SK-N-SH (cell line): ENCODE measurements at regions not wholly inside any gene's neighbourhood (a gene's known extent, or its start where the extent isn't known, plus 50 kb on each side); places are given as distances from the start of the nearest gene placed in this dataset.

Experiments used
- CTCF ChIA-PET: fragments of 300-600, 350-600 bp; formaldehyde crosslinking; extraction: SDS; loops from one replicate; lab custom pipeline; 2021; lab: Yijun Ruan, JAX
- POLR2A ChIA-PET: fragments of 350-600 bp; sonication (Branson Sonifier 250); formaldehyde crosslinking; extraction: SDS; loops from one replicate; lab custom pipeline; 2020; ENCODE audit warnings: antibody characterized with exemption, inconsistent platforms; lab: Yijun Ruan, JAX
- DNase-seq: peaks from one replicate; pipeline ENCODE4 v3.0.0; 2012
- H2AFZ ChIP-seq: fragments of 200-600 bp; sonication (generic); 2 replicates; pipeline ENCODE4 v1.8.1; 2016; ENCODE audit warnings: antibody characterized with exemption, mild to moderate bottlenecking, low read depth
- H3F3A ChIP-seq: fragments of 200-600 bp; sonication (generic); replicated peaks from 2 replicates; pipeline ENCODE3; 2016; ENCODE audit warnings: antibody characterized with exemption, mild to moderate bottlenecking; ENCODE audit not compliant: insufficient read depth
- H3K27ac ChIP-seq, 2 experiments: fragments of 200-500 bp in 1 of 2; fragments of 200-600 bp in 1 of 2; sonication (Bioruptor generic) in 1 of 2; sonication (generic), shearing (Covaris generic) in 1 of 2; 2 replicates each; pipeline versions ENCODE4 v1.5.1 to v1.6.1; 2014 to 2016; ENCODE audit warnings: low read depth in 2 of 2, inconsistent platforms in 1 of 2, low read length in 1 of 2, mild to moderate bottlenecking in 1 of 2, mixed read lengths in 1 of 2
- H3K27me3 ChIP-seq: fragments of 200-600 bp; sonication (generic), shearing (Covaris generic); 2 replicates; pipeline ENCODE4 v1.6.1; 2016; ENCODE audit warnings: mixed run types; ENCODE audit not compliant: insufficient read depth
- H3K36me3 ChIP-seq, 2 experiments: fragments of 200-500 bp in 1 of 2; fragments of 200-600 bp in 1 of 2; sonication (Bioruptor generic) in 1 of 2; sonication (generic) in 1 of 2; replicated peaks in 1 of 2; 2 replicates each; pipeline versions ENCODE3 to v1.5.1; 2014 to 2016; ENCODE audit warnings: low read length in 1 of 2, mild to moderate bottlenecking in 1 of 2; ENCODE audit not compliant: insufficient read depth in 2 of 2, control insufficient read depth in 1 of 2
- H3K4me1 ChIP-seq, 2 experiments: fragments of 200-500 bp in 1 of 2; fragments of 200-600 bp in 1 of 2; sonication (Bioruptor generic) in 1 of 2; sonication (generic), shearing (Covaris generic) in 1 of 2; 2 replicates each; pipeline versions ENCODE4 v1.5.1 to v1.6.1; 2014 to 2016; ENCODE audit warnings: low read depth in 1 of 2, low read length in 1 of 2, mixed run types in 1 of 2; ENCODE audit not compliant: insufficient read depth in 2 of 2, control insufficient read depth in 1 of 2
- H3K4me2 ChIP-seq: fragments of 200-600 bp; sonication (generic), shearing (Covaris generic); 2 replicates; pipeline ENCODE4 v1.6.1; 2017; ENCODE audit warnings: mixed run types
- H3K4me3 ChIP-seq, 2 experiments: fragments of 200-500 bp in 1 of 2; fragments of 200-600 bp in 1 of 2; sonication (Bioruptor generic) in 1 of 2; sonication (generic), shearing (Covaris generic) in 1 of 2; 2 replicates each; pipeline versions ENCODE4 v1.5.1 to v1.8.1; 2014 to 2016; ENCODE audit warnings: low read depth in 2 of 2, inconsistent platforms in 1 of 2, low read length in 1 of 2, mild to moderate bottlenecking in 1 of 2, mixed read lengths in 1 of 2, moderate library complexity in 1 of 2
- H3K79me2 ChIP-seq: fragments of 200-600 bp; sonication (generic); 2 replicates; pipeline ENCODE4 v1.8.1; 2017; ENCODE audit warnings: mild to moderate bottlenecking; ENCODE audit not compliant: insufficient read depth
- H3K9ac ChIP-seq: fragments of 200-600 bp; sonication (generic); 2 replicates; pipeline ENCODE4 v1.6.1; 2017; ENCODE audit warnings: mixed run types
- H3K9me2 ChIP-seq: fragments of 200-600 bp; sonication (generic); 2 replicates; pipeline ENCODE4 v1.6.1; 2017; ENCODE audit warnings: mixed run types
- H3K9me3 ChIP-seq: fragments of 200-600 bp; sonication (generic); 2 replicates; pipeline ENCODE4 v1.6.1; 2017; ENCODE audit warnings: mixed run types, mild to moderate bottlenecking, moderate library complexity
- H4K20me1 ChIP-seq: fragments of 200-600 bp; sonication (generic); 2 replicates; pipeline ENCODE4 v1.6.1; 2017; ENCODE audit warnings: mild to moderate bottlenecking, mixed run types; ENCODE audit not compliant: insufficient read depth
- CHD2 ChIP-seq: fragments of 150-350 bp; IDR thresholded peaks from 2 replicates; pipeline ENCODE4 v1.6.1; 2018; ENCODE audit warnings: low read length; ENCODE audit not compliant: partially characterized antibody
- ELF1 ChIP-seq: IDR thresholded peaks from 2 replicates; pipeline ENCODE4 v1.4.0; 2012
- EP300 ChIP-seq, 2 experiments: IDR thresholded peaks; 2 replicates each; pipeline versions ENCODE4 v1.4.0 to v1.6.1; 2012; ENCODE audit warnings: borderline replicate concordance in 1 of 2, low read depth in 1 of 2, low read length in 1 of 2
- EZH2phosphoT487 ChIP-seq: fragments of 200-600 bp; sonication (generic); IDR thresholded peaks from 2 replicates; pipeline ENCODE4 v1.6.1; 2017; ENCODE audit warnings: low read depth, mixed run types, mild to moderate bottlenecking, antibody characterized with exemption, moderate library complexity, borderline replicate concordance
- FOSL2 ChIP-seq: IDR thresholded peaks from 2 replicates; pipeline ENCODE4 v1.4.0; 2012; ENCODE audit warnings: low read depth, mild to moderate bottlenecking, moderate library complexity, borderline replicate concordance
- FOXJ3 ChIP-seq: sonication (generic); formaldehyde crosslinking; IDR thresholded peaks from 2 replicates; pipeline ENCODE4 v1.5.1; 2020; ENCODE audit warnings: mild to moderate bottlenecking, missing genetic modification reagents
- FOXM1 ChIP-seq: IDR thresholded peaks from 2 replicates; pipeline ENCODE4 v1.4.0; 2012; ENCODE audit warnings: low read depth, mild to moderate bottlenecking
- GABPA ChIP-seq: IDR thresholded peaks from 2 replicates; pipeline ENCODE4 v1.4.0; 2012; ENCODE audit warnings: low read depth, mild to moderate bottlenecking
- GATA2 ChIP-seq: sonication (generic); formaldehyde crosslinking; IDR thresholded peaks from 2 replicates; pipeline ENCODE4 v1.5.0; 2020; ENCODE audit warnings: mild to moderate bottlenecking, missing genetic modification reagents
- JUND ChIP-seq: IDR thresholded peaks from 2 replicates; pipeline ENCODE4 v1.4.0; 2012
- MEF2A ChIP-seq: IDR thresholded peaks from 2 replicates; pipeline ENCODE4 v1.4.0; 2012; ENCODE audit warnings: low read depth, borderline replicate concordance
- MXI1 ChIP-seq: IDR thresholded peaks from 2 replicates; pipeline ENCODE4 v1.6.1; 2012; ENCODE audit warnings: mild to moderate bottlenecking, low read depth, low read length, improper control_type of control experiment
- PBX3 ChIP-seq: IDR thresholded peaks from 2 replicates; pipeline ENCODE4; 2012
- RAD21 ChIP-seq: IDR thresholded peaks from 2 replicates; pipeline ENCODE4 v1.6.1; 2012; ENCODE audit warnings: mild to moderate bottlenecking, low read length
- SIN3A ChIP-seq: IDR thresholded peaks from 2 replicates; pipeline ENCODE4 v1.6.1; 2012; ENCODE audit warnings: low read depth, mild to moderate bottlenecking, low read length, moderate library complexity, borderline replicate concordance
- SMC3 ChIP-seq: IDR thresholded peaks from 2 replicates; pipeline ENCODE4 v1.6.1; 2012; ENCODE audit warnings: low read depth, low read length, improper control_type of control experiment
- TAF1 ChIP-seq: IDR thresholded peaks from 2 replicates; pipeline ENCODE4 v1.6.1; 2012; ENCODE audit warnings: low read depth, mild to moderate bottlenecking, low read length, moderate library complexity, borderline replicate concordance
- YY1 ChIP-seq: IDR thresholded peaks from 2 replicates; pipeline ENCODE4 v1.4.0; 2012; ENCODE audit warnings: low read depth, mild to moderate bottlenecking
- WGBS: methylation state at CpG from one replicate; pipeline ENCODE4 v1.1.6; 2017; ENCODE audit warnings: low lambda C conversion rate; 5-methylcytosine and 5-hydroxymethylcytosine counted together
- TF ChIP-seq, protein P1 (sequence below): fragments of 150-350 bp; IDR thresholded peaks from 2 replicates; pipeline ENCODE4 v1.6.1; 2017; ENCODE audit warnings: antibody characterized with exemption, low read length, low read depth, borderline replicate concordance

DNA sequence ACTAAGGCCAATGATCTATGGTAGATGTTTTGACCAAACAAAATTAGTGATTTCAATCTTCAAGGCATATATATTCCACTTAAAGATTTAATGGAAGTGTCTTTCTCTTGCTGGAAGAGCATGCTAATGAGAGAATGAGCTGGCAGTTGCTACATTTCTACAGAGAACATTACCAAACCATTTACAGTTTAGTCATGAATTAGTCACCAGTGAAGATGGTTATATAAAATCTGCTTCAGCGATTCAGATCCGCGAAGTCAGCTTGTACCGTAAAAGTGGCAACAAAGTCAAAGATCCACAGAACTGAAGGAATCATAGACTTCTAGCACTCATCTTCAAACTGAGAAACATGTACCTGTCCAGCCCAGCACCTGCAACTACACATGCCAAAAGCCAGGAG, 156.3 kb downstream of the SLITRK5 start:
- Histone ChIP-seq H3K27ac (no peak overlapping the region), H3F3A (no peaks in the 10 kb centered on the region), H3K79me2 (no peaks in the 10 kb centered on the region), H3K27me3 (no peaks in the 10 kb centered on the region), H3K4me3 (no peak overlapping the region), H3K4me1 (no peaks in the 10 kb centered on the region), H3K9me2 (no peaks in the 10 kb centered on the region), H3K4me2 (no peak overlapping the region), H3K9me3 (no peaks in the 10 kb centered on the region), H2AFZ (no peak overlapping the region), H3K9ac (no peak overlapping the region)
- 79% methylated on average over 4 of the region's 4 CpGs for WGBS
- POLR2A ChIA-PET: no interaction called here
- DNase-seq: no peak
- no peak for TF ChIP-seq CHD2
- TF ChIP-seq JUND: no peak
- no peak for TF ChIP-seq SMC3
- no peak for TF ChIP-seq TAF1
- TF ChIP-seq SIN3A: no peak
- no peak for TF ChIP-seq EZH2phosphoT487
- no peak for TF ChIP-seq GABPA
- TF ChIP-seq YY1: no peak
- no peak for TF ChIP-seq GATA2 (CRISPR knock-in tag)
- TF ChIP-seq, all 33 proteins: peak for 0
- no peaks in the 10 kb centered on the region for H3K36me3 ChIP-seq
- H4K20me1 ChIP-seq: no peaks in the 10 kb centered on the region
- CTCF ChIA-PET: no interaction called here

GRCh38 chr13:87837522-87837921, 166.4 kb downstream of the SLITRK5 start:
- H3K9ac ChIP-seq: no peak overlapping the region
- CTCF ChIA-PET: no interaction called here

More at GRCh38 chr13:87837522-87837921, 166.4 kb downstream of the SLITRK5 start:
- Histone ChIP-seq H2AFZ (no peak overlapping the region), H3K36me3 (no peaks in the 10 kb centered on the region), H3K4me3 (no peak overlapping the region), H3K27me3 (no peaks in the 10 kb centered on the region), H3F3A (no peaks in the 10 kb centered on the region), H4K20me1 (no peaks in the 10 kb centered on the region), H3K9me3 (no peaks in the 10 kb centered on the region), H3K79me2 (no peaks in the 10 kb centered on the region), H3K27ac (no peak overlapping the region), H3K9me2 (no peaks in the 10 kb centered on the region), H3K4me2 (no peak overlapping the region), H3K4me1 (no peaks in the 10 kb centered on the region; a peak in 1 of 4 replicates)
- 9% methylated on average over 1 of the region's 1 CpG for WGBS
- no peak for DNase-seq
- POLR2A ChIA-PET: no interaction called here
- TF ChIP-seq MEF2A (no peak), SMC3 (no peak), TAF1 (no peak), MXI1 (no peak), ELF1 (no peak), SIN3A (no peak), GABPA (no peak), RAD21 (no peak), FOSL2 (no peak), FOXJ3 (CRISPR knock-in tag) (no peak), FOXM1 (no peak), PBX3 (no peak), EP300 (IDR thresholded peaks at IDR 0.05; ENCODE audit: borderline replicate concordance in 1 of 2, low read depth in 1 of 2, low read length in 1 of 2) (no peak), EZH2phosphoT487 (no peak)
- TF ChIP-seq, protein P1, sequence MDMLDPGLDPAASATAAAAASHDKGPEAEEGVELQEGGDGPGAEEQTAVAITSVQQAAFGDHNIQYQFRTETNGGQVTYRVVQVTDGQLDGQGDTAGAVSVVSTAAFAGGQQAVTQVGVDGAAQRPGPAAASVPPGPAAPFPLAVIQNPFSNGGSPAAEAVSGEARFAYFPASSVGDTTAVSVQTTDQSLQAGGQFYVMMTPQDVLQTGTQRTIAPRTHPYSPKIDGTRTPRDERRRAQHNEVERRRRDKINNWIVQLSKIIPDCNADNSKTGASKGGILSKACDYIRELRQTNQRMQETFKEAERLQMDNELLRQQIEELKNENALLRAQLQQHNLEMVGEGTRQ: no peak
